ENCODE measurements at regions not wholly inside any gene's neighbourhood (a gene's known extent, or its start where the extent isn't known, plus 50 kb on each side); places are given as distances from the start of the nearest gene placed in this dataset.

DNA sequence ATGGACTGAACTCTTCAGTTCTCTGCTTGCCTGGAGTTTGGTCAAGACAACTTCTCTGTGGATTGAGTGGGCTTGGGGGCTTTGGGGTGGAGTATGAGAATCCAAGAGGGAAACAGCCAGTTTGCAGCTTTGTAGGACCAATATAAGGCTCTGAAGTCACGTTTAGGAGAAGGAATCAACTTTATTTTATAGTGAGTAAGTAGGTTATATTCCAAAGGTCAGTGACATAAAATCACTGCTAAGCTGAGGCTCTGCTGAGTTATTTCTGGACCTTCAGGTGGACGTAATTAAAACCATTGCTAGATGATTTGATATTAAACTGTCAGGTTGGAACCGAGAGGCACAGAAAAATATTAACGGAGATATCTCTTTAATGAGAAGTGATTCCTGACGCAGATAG, 514.4 kb downstream of the DMAC1 start:
- H4K20me1 ChIP-seq (ENCODE audit: insufficient read depth), result no peaks in the 10 kb centered on the region
- no peak overlapping the region for H3K9ac ChIP-seq
- no peak overlapping the region for H3K4me3 ChIP-seq (ENCODE audit: low read depth in 2 of 2, low read length in 1 of 2)
- DNase-seq, result no peak
- POLR2A ChIA-PET, result no interaction called here
- no peak overlapping the region for H2AFZ ChIP-seq (ENCODE audit: low read depth)
- 12% methylated on average over 5 of the region's 5 CpGs for WGBS (ENCODE audit: low lambda C conversion rate)
- H3F3A ChIP-seq (replicated peaks; ENCODE audit: insufficient read depth), result no peaks in the 10 kb centered on the region
- H3K4me2 ChIP-seq, result no peak overlapping the region
- H3K79me2 ChIP-seq (ENCODE audit: insufficient read depth), result no peaks in the 10 kb centered on the region
- H3K27ac ChIP-seq (ENCODE audit: low read depth in 2 of 2, low read length in 1 of 2), result no peak overlapping the region
- no peaks in the 10 kb centered on the region; a peak in 1 of 4 replicates for H3K4me1 ChIP-seq (ENCODE audit: control insufficient read depth in 1 of 2, insufficient read depth in 2 of 2, low read depth in 1 of 2, low read length in 1 of 2)
- CTCF ChIA-PET, result no interaction called here
- H3K9me2 ChIP-seq, result no peaks in the 10 kb centered on the region
- H3K27me3 ChIP-seq (ENCODE audit: insufficient read depth), result no peaks in the 10 kb centered on the region
- no peaks in the 10 kb centered on the region for H3K9me3 ChIP-seq
- no peaks in the 10 kb centered on the region for H3K36me3 ChIP-seq (replicated peaks in 1 of 2; ENCODE audit: control insufficient read depth in 1 of 2, insufficient read depth in 2 of 2, low read length in 1 of 2)
- TF ChIP-seq FOXM1 (IDR thresholded peaks at IDR 0.05; ENCODE audit: low read depth) (no peak), MEF2A (IDR thresholded peaks at IDR 0.05; ENCODE audit: borderline replicate concordance, low read depth) (no peak), RCOR1 (IDR thresholded peaks at IDR 0.05; ENCODE audit: low read length) (no peak), CHD2 (IDR thresholded peaks at IDR 0.05; ENCODE audit: low read length, partially characterized antibody) (no peak), TCF12 (IDR thresholded peaks at IDR 0.05) (no peak), EP300 (IDR thresholded peaks at IDR 0.05; ENCODE audit: borderline replicate concordance in 1 of 2, low read depth in 1 of 2, low read length in 1 of 2) (no peak), NFIC (IDR thresholded peaks at IDR 0.05; ENCODE audit: borderline replicate concordance) (no peak), TAF1 (IDR thresholded peaks at IDR 0.05; ENCODE audit: borderline replicate concordance, low read depth, low read length) (no peak), JUND (IDR thresholded peaks at IDR 0.05) (no peak)
- TF ChIP-seq, protein P1, sequence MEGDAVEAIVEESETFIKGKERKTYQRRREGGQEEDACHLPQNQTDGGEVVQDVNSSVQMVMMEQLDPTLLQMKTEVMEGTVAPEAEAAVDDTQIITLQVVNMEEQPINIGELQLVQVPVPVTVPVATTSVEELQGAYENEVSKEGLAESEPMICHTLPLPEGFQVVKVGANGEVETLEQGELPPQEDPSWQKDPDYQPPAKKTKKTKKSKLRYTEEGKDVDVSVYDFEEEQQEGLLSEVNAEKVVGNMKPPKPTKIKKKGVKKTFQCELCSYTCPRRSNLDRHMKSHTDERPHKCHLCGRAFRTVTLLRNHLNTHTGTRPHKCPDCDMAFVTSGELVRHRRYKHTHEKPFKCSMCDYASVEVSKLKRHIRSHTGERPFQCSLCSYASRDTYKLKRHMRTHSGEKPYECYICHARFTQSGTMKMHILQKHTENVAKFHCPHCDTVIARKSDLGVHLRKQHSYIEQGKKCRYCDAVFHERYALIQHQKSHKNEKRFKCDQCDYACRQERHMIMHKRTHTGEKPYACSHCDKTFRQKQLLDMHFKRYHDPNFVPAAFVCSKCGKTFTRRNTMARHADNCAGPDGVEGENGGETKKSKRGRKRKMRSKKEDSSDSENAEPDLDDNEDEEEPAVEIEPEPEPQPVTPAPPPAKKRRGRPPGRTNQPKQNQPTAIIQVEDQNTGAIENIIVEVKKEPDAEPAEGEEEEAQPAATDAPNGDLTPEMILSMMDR (IDR thresholded peaks at IDR 0.05), result no peak
- TF ChIP-seq, protein P2, sequence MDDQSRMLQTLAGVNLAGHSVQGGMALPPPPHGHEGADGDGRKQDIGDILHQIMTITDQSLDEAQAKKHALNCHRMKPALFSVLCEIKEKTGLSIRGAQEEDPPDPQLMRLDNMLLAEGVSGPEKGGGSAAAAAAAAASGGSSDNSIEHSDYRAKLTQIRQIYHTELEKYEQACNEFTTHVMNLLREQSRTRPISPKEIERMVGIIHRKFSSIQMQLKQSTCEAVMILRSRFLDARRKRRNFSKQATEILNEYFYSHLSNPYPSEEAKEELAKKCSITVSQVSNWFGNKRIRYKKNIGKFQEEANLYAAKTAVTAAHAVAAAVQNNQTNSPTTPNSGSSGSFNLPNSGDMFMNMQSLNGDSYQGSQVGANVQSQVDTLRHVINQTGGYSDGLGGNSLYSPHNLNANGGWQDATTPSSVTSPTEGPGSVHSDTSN (IDR thresholded peaks at IDR 0.05), result no peak
- TF ChIP-seq, protein P3, sequence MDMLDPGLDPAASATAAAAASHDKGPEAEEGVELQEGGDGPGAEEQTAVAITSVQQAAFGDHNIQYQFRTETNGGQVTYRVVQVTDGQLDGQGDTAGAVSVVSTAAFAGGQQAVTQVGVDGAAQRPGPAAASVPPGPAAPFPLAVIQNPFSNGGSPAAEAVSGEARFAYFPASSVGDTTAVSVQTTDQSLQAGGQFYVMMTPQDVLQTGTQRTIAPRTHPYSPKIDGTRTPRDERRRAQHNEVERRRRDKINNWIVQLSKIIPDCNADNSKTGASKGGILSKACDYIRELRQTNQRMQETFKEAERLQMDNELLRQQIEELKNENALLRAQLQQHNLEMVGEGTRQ (IDR thresholded peaks at IDR 0.05; ENCODE audit: borderline replicate concordance, low read depth, low read length), result no peak
- TF ChIP-seq, protein P4, sequence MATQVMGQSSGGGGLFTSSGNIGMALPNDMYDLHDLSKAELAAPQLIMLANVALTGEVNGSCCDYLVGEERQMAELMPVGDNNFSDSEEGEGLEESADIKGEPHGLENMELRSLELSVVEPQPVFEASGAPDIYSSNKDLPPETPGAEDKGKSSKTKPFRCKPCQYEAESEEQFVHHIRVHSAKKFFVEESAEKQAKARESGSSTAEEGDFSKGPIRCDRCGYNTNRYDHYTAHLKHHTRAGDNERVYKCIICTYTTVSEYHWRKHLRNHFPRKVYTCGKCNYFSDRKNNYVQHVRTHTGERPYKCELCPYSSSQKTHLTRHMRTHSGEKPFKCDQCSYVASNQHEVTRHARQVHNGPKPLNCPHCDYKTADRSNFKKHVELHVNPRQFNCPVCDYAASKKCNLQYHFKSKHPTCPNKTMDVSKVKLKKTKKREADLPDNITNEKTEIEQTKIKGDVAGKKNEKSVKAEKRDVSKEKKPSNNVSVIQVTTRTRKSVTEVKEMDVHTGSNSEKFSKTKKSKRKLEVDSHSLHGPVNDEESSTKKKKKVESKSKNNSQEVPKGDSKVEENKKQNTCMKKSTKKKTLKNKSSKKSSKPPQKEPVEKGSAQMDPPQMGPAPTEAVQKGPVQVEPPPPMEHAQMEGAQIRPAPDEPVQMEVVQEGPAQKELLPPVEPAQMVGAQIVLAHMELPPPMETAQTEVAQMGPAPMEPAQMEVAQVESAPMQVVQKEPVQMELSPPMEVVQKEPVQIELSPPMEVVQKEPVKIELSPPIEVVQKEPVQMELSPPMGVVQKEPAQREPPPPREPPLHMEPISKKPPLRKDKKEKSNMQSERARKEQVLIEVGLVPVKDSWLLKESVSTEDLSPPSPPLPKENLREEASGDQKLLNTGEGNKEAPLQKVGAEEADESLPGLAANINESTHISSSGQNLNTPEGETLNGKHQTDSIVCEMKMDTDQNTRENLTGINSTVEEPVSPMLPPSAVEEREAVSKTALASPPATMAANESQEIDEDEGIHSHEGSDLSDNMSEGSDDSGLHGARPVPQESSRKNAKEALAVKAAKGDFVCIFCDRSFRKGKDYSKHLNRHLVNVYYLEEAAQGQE (IDR thresholded peaks at IDR 0.05; ENCODE audit: low read depth, low read length), result no peak

Data from SK-N-SH (cell line).